ENCODE measurements at regions not wholly inside any gene's neighbourhood (a gene's known extent, or its start where the extent isn't known, plus 50 kb on each side); places are given as distances from the start of the nearest gene placed in this dataset. TPM values are rescaled to one million over a fixed set of nuclear protein-coding genes. Genes with fewer than 3 reads are reported as not detected.

DNA sequence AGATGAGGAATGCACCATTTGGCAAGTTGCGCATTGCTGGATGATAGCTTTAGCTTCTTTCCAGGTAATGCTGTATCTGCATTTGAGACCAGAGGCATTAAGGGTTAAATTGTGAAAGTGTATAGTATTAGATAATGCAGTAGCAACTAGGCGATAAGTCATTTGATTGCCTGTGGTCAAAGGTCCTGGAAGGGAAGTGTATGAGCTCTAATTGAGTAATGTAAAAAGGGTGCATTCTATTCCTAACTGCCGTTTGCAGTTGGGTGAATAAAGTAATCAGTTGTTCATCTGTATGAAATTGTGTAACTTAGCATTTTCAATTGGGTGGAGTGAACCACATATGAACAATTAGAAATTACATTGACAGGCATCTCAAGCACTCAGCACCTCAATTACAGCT, 54.5 kb upstream of the WDR1 start:
- TF ChIP-seq EP300 (IDR thresholded peaks at IDR 0.05) (no peak), POLR2A (IDR thresholded peaks at IDR 0.05) (no peak)
- TF ChIP-seq, protein P1, sequence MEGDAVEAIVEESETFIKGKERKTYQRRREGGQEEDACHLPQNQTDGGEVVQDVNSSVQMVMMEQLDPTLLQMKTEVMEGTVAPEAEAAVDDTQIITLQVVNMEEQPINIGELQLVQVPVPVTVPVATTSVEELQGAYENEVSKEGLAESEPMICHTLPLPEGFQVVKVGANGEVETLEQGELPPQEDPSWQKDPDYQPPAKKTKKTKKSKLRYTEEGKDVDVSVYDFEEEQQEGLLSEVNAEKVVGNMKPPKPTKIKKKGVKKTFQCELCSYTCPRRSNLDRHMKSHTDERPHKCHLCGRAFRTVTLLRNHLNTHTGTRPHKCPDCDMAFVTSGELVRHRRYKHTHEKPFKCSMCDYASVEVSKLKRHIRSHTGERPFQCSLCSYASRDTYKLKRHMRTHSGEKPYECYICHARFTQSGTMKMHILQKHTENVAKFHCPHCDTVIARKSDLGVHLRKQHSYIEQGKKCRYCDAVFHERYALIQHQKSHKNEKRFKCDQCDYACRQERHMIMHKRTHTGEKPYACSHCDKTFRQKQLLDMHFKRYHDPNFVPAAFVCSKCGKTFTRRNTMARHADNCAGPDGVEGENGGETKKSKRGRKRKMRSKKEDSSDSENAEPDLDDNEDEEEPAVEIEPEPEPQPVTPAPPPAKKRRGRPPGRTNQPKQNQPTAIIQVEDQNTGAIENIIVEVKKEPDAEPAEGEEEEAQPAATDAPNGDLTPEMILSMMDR (IDR thresholded peaks at IDR 0.05) = no peak
- no peak overlapping the region for H3K27ac ChIP-seq
- intact Hi-C loops (cut with DNase I) = no loop called here
- H3K9me3 ChIP-seq = no peaks in the 10 kb centered on the region
- no peaks in the 10 kb centered on the region for H3K27me3 ChIP-seq
- WGBS, 3 donors = 55 to 64% (median 56%) methylated on average over 3 of the region's 3 CpGs
- H3K36me3 ChIP-seq = no peaks in the 10 kb centered on the region
- H3K4me3 ChIP-seq = no peak overlapping the region
- no peak for DNase-seq
- peaks cover 1% of the 10 kb centered on the region for H3K4me1 ChIP-seq (ENCODE audit: insufficient read depth)

DNA sequence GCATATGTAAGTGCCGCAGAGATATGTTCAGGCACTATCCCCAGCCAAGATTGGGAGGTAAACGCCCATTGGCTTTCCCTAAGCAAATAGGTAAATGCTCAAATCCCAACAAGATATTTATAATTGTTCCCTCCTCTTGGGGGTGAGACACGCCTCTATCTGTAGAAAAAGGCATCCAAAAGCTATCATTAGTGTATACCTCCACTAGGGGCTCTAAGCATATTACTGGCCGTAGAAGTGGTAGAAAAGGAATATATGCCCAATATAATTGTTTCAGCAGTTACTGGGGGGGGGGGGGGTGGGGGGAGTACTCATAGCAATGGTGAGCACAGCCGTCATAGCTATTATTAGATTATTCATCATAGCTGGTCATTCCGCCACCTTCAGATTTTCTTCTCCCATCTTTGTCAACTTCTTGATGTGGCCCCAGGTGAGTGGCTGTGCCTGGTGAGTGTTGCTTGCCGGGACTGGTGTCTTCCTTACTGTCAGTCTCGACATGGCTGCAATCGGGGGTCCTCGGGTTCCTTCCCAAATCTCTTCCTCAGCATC, 53.3 kb upstream of the WDR1 start:
- no peaks in the 10 kb centered on the region for H3K36me3 ChIP-seq
- no peaks in the 10 kb centered on the region for H3K27me3 ChIP-seq
- no peaks in the 10 kb centered on the region for H3K9me3 ChIP-seq
- TF ChIP-seq, protein P1 (IDR thresholded peaks at IDR 0.05) = no peak
- no peak for TF ChIP-seq EP300 (IDR thresholded peaks at IDR 0.05)
- no peak for TF ChIP-seq POLR2A (IDR thresholded peaks at IDR 0.05)
- intact Hi-C loops (cut with DNase I) = no loop called here
- H3K27ac ChIP-seq = no peak overlapping the region
- H3K4me3 ChIP-seq = no peak overlapping the region
- peaks cover 1% of the 10 kb centered on the region for H3K4me1 ChIP-seq (ENCODE audit: insufficient read depth)
- DNase-seq = no peak
- WGBS, 3 donors = 91 to 92% (median 92%) methylated on average over 10 of the region's 10 CpGs

DNA sequence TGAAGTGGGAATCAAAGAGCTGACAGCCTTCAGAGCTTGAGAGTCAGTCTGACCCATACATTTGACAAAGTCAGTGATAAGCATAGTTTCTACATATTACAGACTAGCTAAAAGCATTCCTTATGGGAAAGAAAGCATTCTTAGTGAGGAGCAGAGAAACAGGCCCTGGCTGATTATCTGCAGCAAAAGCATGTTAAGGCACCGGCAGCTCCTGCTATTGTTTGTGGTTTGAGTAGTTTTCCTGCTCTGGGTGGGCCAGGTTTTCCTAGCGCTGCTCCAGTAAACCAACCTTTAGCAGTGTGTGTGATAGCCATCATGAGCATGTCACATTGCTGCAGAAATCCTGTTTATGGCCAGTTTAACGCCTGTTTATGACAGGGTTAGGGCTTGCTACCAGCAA, 51.6 kb upstream of the WDR1 start:
- Histone ChIP-seq H3K9me3 (no peaks in the 10 kb centered on the region), H3K36me3 (no peaks in the 10 kb centered on the region), H3K4me3 (no peak overlapping the region), H3K27me3 (no peaks in the 10 kb centered on the region), H3K4me1 (ENCODE audit: insufficient read depth) (peaks cover 1% of the 10 kb centered on the region), H3K27ac (no peak overlapping the region)
- TF ChIP-seq POLR2A (IDR thresholded peaks at IDR 0.05) (no peak), EP300 (IDR thresholded peaks at IDR 0.05) (no peak)
- TF ChIP-seq, protein P1 (IDR thresholded peaks at IDR 0.05) = no peak
- DNase-seq = no peak
- intact Hi-C loops (cut with DNase I) = no loop called here
- WGBS, 3 donors = 38 to 57% (median 51%) methylated on average over 3 of the region's 3 CpGs

DNA sequence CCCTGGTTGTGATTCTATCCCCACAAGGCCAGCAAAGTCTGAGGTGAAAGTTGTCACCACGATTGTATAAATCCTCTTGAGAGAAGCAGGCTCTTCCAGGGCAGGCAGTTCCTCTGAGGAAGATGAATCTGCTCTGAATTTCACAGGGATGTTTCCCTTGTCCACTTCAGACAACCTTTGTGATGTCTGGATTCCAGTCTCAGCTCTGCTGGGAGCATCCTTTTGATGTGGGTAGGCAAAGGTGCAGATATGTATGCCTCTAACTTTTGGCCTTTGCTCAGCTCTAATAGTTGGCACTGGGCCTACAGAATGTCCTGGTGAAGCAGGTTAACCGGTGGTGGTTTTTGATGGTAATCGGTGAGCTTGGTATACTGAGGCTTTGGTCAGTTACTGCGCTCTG, 50.6 kb upstream of the WDR1 start:
- TF ChIP-seq, protein P1 (IDR thresholded peaks at IDR 0.05) = no peak
- TF ChIP-seq EP300 (IDR thresholded peaks at IDR 0.05) = no peak
- TF ChIP-seq POLR2A (IDR thresholded peaks at IDR 0.05) = no peak
- H3K27me3 ChIP-seq = no peaks in the 10 kb centered on the region
- no peaks in the 10 kb centered on the region for H3K9me3 ChIP-seq
- H3K4me3 ChIP-seq = no peak overlapping the region
- intact Hi-C loops (cut with DNase I) = no loop called here
- DNase-seq = no peak
- 68 to 91% (median 72%) methylated on average over 4 of the region's 4 CpGs for WGBS, 3 donors
- no peak overlapping the region for H3K27ac ChIP-seq
- no peaks in the 10 kb centered on the region for H3K4me1 ChIP-seq (ENCODE audit: insufficient read depth)
- no peaks in the 10 kb centered on the region for H3K36me3 ChIP-seq

Small RNA genes lying in the stretch of these regions (small RNA-seq; reads per million reads assigned to genes)
- not detected for gene AC006499.8

Measured in ovary (tissue), 7 donors.